ENCODE measurements at regions not wholly inside any gene's neighbourhood (a gene's known extent, or its start where the extent isn't known, plus 50 kb on each side); places are given as distances from the start of the nearest gene placed in this dataset.

DNA sequence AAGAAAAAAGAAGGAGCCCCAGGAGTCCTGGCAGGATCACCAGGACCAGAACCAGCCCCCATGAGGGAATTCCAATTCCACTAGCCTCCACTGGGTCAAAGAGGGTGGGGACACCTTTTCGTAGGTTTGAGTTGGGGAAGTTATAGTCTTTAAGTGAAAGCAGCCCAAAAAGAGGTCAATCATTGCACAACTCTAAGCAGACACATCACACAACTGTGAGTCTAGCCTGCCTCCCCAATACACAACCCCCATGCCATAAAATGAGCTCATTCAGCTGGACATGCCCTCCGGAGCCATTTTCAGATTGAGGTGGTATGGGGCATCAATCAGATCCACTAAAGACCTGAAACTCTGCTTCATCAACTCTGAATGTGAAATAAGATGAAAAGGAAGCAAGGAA is 179.9 kb downstream of the NPHP4 start:
- Histone ChIP-seq H3K27me3 (peaks cover 0 to 34% (median 9%) of the 10 kb centered on the region in 9 donors), H3K36me3 (no peaks in the 10 kb centered on the region), H3K4me3 (no peak overlapping the region), H3K4me1 (no peaks in the 10 kb centered on the region), H3K27ac (no peak overlapping the region), H3K9me3 (no peaks in the 10 kb centered on the region)
- TF ChIP-seq CTCF (IDR thresholded peaks at IDR 0.05) (no peak), POLR2A (IDR thresholded peaks at IDR 0.05) (no peak)
- 83 to 89% (median 85%) methylated on average over 2 of the region's 2 CpGs for WGBS, 4 donors
- intact Hi-C loops (cut with DNase I): no loop called here
- DNase-seq (no peak), ATAC-seq (no peak)

GRCh38 chr1:5811419-5811818 is 180.8 kb downstream of the NPHP4 start:
- intact Hi-C loops (cut with DNase I): no loop called here
- no peak for TF ChIP-seq CTCF (IDR thresholded peaks at IDR 0.05)
- TF ChIP-seq POLR2A (IDR thresholded peaks at IDR 0.05): no peak
- DNase-seq: no peak
- Histone ChIP-seq H3K4me3 (no peak overlapping the region), H3K9me3 (no peaks in the 10 kb centered on the region), H3K4me1 (no peaks in the 10 kb centered on the region), H3K27ac (no peak overlapping the region), H3K27me3 (peaks cover 0 to 34% (median 9%) of the 10 kb centered on the region in 9 donors), H3K36me3 (no peaks in the 10 kb centered on the region)
- ATAC-seq: no peak
- WGBS, 4 donors: 26 to 34% (median 33%) methylated on average over 7 to 11 of the region's 11 CpGs

DNA sequence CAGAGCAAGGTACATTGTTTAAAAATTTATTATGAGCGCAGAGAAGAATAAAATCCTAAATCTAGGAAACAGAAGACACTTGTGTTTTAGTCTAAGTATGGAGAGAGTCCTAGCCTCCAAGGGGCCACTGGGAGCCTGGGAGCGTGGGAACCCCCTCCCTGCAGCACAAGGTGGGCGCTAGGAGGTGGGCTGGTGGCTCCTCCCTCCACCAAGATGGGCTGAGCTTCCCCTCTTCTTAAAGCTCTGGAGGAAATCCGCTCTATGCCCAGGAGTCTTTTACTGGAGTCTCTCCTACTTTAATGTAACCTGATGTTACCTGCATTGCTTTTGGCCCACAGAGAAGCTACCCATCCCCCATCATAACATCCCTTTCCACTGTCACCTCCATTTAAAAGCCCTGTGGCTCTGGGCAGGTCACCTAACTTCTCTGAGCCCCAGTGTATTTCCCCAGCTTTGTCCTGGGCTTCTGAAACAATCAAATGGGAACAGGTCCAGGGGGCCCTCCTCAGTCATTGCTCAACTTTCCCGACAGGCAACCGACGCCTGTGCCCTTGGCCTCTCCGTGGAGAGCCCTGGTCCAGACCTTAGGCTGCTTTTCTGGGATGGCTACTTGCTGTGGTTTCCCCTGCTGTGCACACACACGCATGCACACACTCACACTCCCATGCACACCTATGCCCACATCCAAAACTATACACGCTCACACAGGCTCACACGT is 181.5 kb downstream of the NPHP4 start:
- TF ChIP-seq CTCF (IDR thresholded peaks at IDR 0.05) (no peak), POLR2A (IDR thresholded peaks at IDR 0.05) (no peak)
- 53 to 63% (median 58%) methylated on average over 11 of the region's 11 CpGs for WGBS, 4 donors
- no peak for ATAC-seq
- no peak for DNase-seq
- Histone ChIP-seq H3K27ac (no peak overlapping the region), H3K27me3 (peaks cover 0 to 29% (median 6%) of the 10 kb centered on the region in 9 donors), H3K4me1 (no peaks in the 10 kb centered on the region), H3K36me3 (no peaks in the 10 kb centered on the region), H3K9me3 (no peaks in the 10 kb centered on the region), H3K4me3 (no peak overlapping the region)
- intact Hi-C loops (cut with DNase I): no loop called here

GRCh38 chr1:5810131-5810530 is 182.1 kb downstream of the NPHP4 start:
- no peak overlapping the region for H3K27ac ChIP-seq
- no peaks in the 10 kb centered on the region for H3K36me3 ChIP-seq
- no peak overlapping the region for H3K4me3 ChIP-seq
- no peak for ATAC-seq
- H3K27me3 ChIP-seq: peaks cover 0 to 23% (median 6%) of the 10 kb centered on the region in 9 donors
- TF ChIP-seq POLR2A (IDR thresholded peaks at IDR 0.05): no peak
- TF ChIP-seq CTCF (IDR thresholded peaks at IDR 0.05): no peak
- no peak for DNase-seq
- no peaks in the 10 kb centered on the region for H3K4me1 ChIP-seq
- intact Hi-C loops (cut with DNase I): no loop called here
- no peaks in the 10 kb centered on the region for H3K9me3 ChIP-seq
- 88 to 91% (median 90%) methylated on average over 16 of the region's 16 CpGs for WGBS, 4 donors

Data from heart left ventricle (tissue), 16 donors.